GM23338 (cell line): ENCODE measurements at regions not wholly inside any gene's neighbourhood (a gene's known extent, or its start where the extent isn't known, plus 50 kb on each side); places are given as distances from the start of the nearest gene placed in this dataset.

Experiments
- ATAC-seq: fragments of 200-7000 bp; cut with Tn5 transposase; 3 replicates; pipeline ENCODE4 v1.9.1; 2020
- DNase-seq: peaks from one replicate; pipeline ENCODE4 v3.0.0-alpha.2; 2015; ENCODE audit warnings: low spot score
- H2AFZ ChIP-seq: fragments of 200-600 bp; sonication (generic); 2 replicates; pipeline ENCODE4 v1.8.0; 2016; ENCODE audit warnings: antibody characterized with exemption, mild to moderate bottlenecking, moderate library complexity
- H3F3A ChIP-seq: fragments of 200-600 bp; sonication (generic); replicated peaks from 2 replicates; pipeline ENCODE4 v1.8.0; 2017; ENCODE audit warnings: antibody characterized with exemption, mixed run types, low read depth
- H3K27ac ChIP-seq: fragments of 200-600 bp; sonication (generic); 2 replicates; pipeline ENCODE4 v1.6.1; 2016; ENCODE audit warnings: low read depth
- H3K27me3 ChIP-seq: fragments of 200-600 bp; sonication (generic); 2 replicates; pipeline ENCODE4 v1.8.0; 2016; ENCODE audit warnings: mild to moderate bottlenecking, mixed run types, moderate library complexity; ENCODE audit not compliant: insufficient read depth
- H3K36me3 ChIP-seq: fragments of 200-600 bp; sonication (generic); 2 replicates; pipeline ENCODE4 v1.8.0; 2016; ENCODE audit warnings: mild to moderate bottlenecking; ENCODE audit not compliant: insufficient read depth
- H3K4me1 ChIP-seq: fragments of 200-600 bp; sonication (generic); 2 replicates; pipeline ENCODE4 v1.8.0; 2016; ENCODE audit warnings: mild to moderate bottlenecking, moderate library complexity; ENCODE audit not compliant: insufficient read depth
- H3K4me2 ChIP-seq: fragments of 200-600 bp; sonication (generic); 2 replicates; pipeline ENCODE4 v1.7.1; 2017; ENCODE audit warnings: mixed run types
- H3K4me3 ChIP-seq: fragments of 200-600 bp; sonication (generic); 2 replicates; pipeline ENCODE4 v1.6.1; 2016; ENCODE audit warnings: mixed run types
- H3K79me2 ChIP-seq: fragments of 200-600 bp; sonication (generic); replicated peaks from 2 replicates; pipeline ENCODE4 v1.8.0; 2017; ENCODE audit warnings: mild to moderate bottlenecking; ENCODE audit not compliant: insufficient read depth
- H3K9me2 ChIP-seq: fragments of 200-600 bp; sonication (generic); 2 replicates; pipeline ENCODE4 v1.8.0; 2017; ENCODE audit not compliant: insufficient read depth
- H4K20me1 ChIP-seq: fragments of 200-600 bp; sonication (generic); replicated peaks from 2 replicates; pipeline ENCODE4 v1.8.0; 2017; ENCODE audit warnings: mild to moderate bottlenecking; ENCODE audit not compliant: insufficient read depth
- H3K27ac Mint-ChIP-seq: 2 replicates; pipeline ENCODE4 v1.8.0; 2020; ENCODE audit warnings: inconsistent platforms, mild to moderate bottlenecking, moderate library complexity, mixed read lengths
- H3K27me3 Mint-ChIP-seq: 3 replicates; pipeline ENCODE4 v1.8.0; 2022; ENCODE audit warnings: low read depth, mild to moderate bottlenecking, moderate library complexity, mixed read lengths, inconsistent platforms; ENCODE audit not compliant: insufficient read depth, poor library complexity
- H3K36me3 Mint-ChIP-seq: 3 replicates; pipeline ENCODE4 v1.8.0; 2021; ENCODE audit warnings: low read depth, mild to moderate bottlenecking, inconsistent platforms, moderate library complexity, mixed read lengths
- H3K4me1 Mint-ChIP-seq: 3 replicates; pipeline ENCODE4 v1.8.0; 2020; ENCODE audit warnings: mild to moderate bottlenecking, inconsistent platforms, mixed read lengths
- H3K4me3 Mint-ChIP-seq: 3 replicates; pipeline ENCODE4 v1.8.0; 2021; ENCODE audit warnings: moderate library complexity, mild to moderate bottlenecking, inconsistent platforms, mixed read lengths
- H3K9me3 Mint-ChIP-seq: 3 replicates; pipeline ENCODE4 v1.8.0; 2020; ENCODE audit warnings: moderate library complexity, mild to moderate bottlenecking, inconsistent platforms, mixed read lengths
- CREB1 ChIP-seq: fragments of 250-450 bp; sonication (Bioruptor Pico); IDR thresholded peaks from 2 replicates; pipeline ENCODE4 v1.5.0; 2020; ENCODE audit warnings: low read depth, mild to moderate bottlenecking, moderate library complexity
- CTCF ChIP-seq, 2 experiments: fragments of 200-600 bp in 1 of 2; sonication (generic) in 1 of 2; conservative IDR thresholded peaks; 2 replicates each; pipeline versions ENCODE4 v1.5.1 to v1.6.1; 2016 to 2017; ENCODE audit warnings: antibody characterized with exemption in 2 of 2, low read depth in 2 of 2, mild to moderate bottlenecking in 2 of 2, moderate library complexity in 1 of 2
- ETS1 ChIP-seq: IDR thresholded peaks from 2 replicates; pipeline ENCODE4 v1.6.1; 2016; ENCODE audit warnings: antibody characterized with exemption
- JUNB ChIP-seq: IDR thresholded peaks from one replicate; pipeline ENCODE4 v1.6.1; 2016; ENCODE audit warnings: antibody characterized with exemption; ENCODE audit not compliant: unreplicated experiment
- NANOG ChIP-seq: IDR thresholded peaks from 2 replicates; pipeline ENCODE4 v1.6.1; 2016; ENCODE audit warnings: antibody characterized with exemption, borderline replicate concordance
- POLR2AphosphoS5 ChIP-seq: IDR thresholded peaks from 2 replicates; pipeline ENCODE4 v1.6.1; 2016; ENCODE audit warnings: antibody characterized with exemption, low read depth
- STAT1 ChIP-seq: IDR thresholded peaks from one replicate; pipeline ENCODE4 v1.6.1; 2016; ENCODE audit warnings: antibody characterized with exemption; ENCODE audit not compliant: unreplicated experiment
- ZNF114 ChIP-seq: fragments of 250-450 bp; sonication (Bioruptor Pico); IDR thresholded peaks from 2 replicates; pipeline ENCODE4 v1.5.0; 2020; ENCODE audit warnings: mild to moderate bottlenecking, moderate library complexity
- ZNF331 ChIP-seq: fragments of 250-450 bp; sonication (Bioruptor Pico); IDR thresholded peaks from 2 replicates; pipeline ENCODE4 v1.5.0; 2020; ENCODE audit warnings: low read depth, mild to moderate bottlenecking, moderate library complexity
- ZNF462 ChIP-seq: fragments of 250-450 bp; sonication (Bioruptor Pico); IDR thresholded peaks from 2 replicates; pipeline ENCODE4 v1.5.0; 2020; ENCODE audit warnings: mild to moderate bottlenecking, moderate library complexity

- TF ChIP-seq ETS1: no peak
- TF ChIP-seq ZNF331: no peak
- TF ChIP-seq CTCF (conservative IDR thresholded peaks at IDR 0.05; ENCODE audit: low read depth in 2 of 2): no peak
- TF ChIP-seq ZNF114: no peak
- no peak for TF ChIP-seq POLR2AphosphoS5
- TF ChIP-seq JUNB: no peak
- no peak for TF ChIP-seq NANOG
- no peak for TF ChIP-seq STAT1
Measured at GRCh38 chr4:41859087-41859486, 76.1 kb upstream of the TMEM33 start (continued).

GRCh38 chr4:41857226-41857641 is 78.0 kb upstream of the TMEM33 start:
- no peak overlapping the region for H3K4me3 Mint-ChIP-seq
- Histone ChIP-seq H3K4me1 (no peaks in the 10 kb centered on the region), H3K27me3 (peaks cover 23% of the 10 kb centered on the region), H3K79me2 (no peaks in the 10 kb centered on the region), H2AFZ (no peak overlapping the region), H3F3A (no peaks in the 10 kb centered on the region), H3K27ac (no peak overlapping the region), H3K4me3 (no peak overlapping the region), H3K36me3 (no peaks in the 10 kb centered on the region), H3K4me2 (no peak overlapping the region), H3K9me2 (no peaks in the 10 kb centered on the region), H4K20me1 (no peaks in the 10 kb centered on the region)
- no peaks in the 10 kb centered on the region for H3K36me3 Mint-ChIP-seq
- H3K27ac Mint-ChIP-seq: no peak overlapping the region
- peaks cover 6% of the 10 kb centered on the region for H3K27me3 Mint-ChIP-seq
- no peak for ATAC-seq
- H3K9me3 Mint-ChIP-seq: no peaks in the 10 kb centered on the region
- H3K4me1 Mint-ChIP-seq: no peaks in the 10 kb centered on the region
- no peak for DNase-seq
- TF ChIP-seq CREB1 (CRISPR knock-in tag): no peak
- TF ChIP-seq ETS1: no peak
- TF ChIP-seq CTCF (conservative IDR thresholded peaks at IDR 0.05; ENCODE audit: low read depth in 2 of 2): no peak
- TF ChIP-seq NANOG: no peak
- no peak for TF ChIP-seq ZNF462 (CRISPR knock-in tag)
- TF ChIP-seq STAT1: no peak
- no peak for TF ChIP-seq JUNB
- no peak for TF ChIP-seq ZNF331
- TF ChIP-seq ZNF114: no peak
- TF ChIP-seq POLR2AphosphoS5: no peak
